GM10266 (cell line): ENCODE measurements at regions not wholly inside any gene's neighbourhood (a gene's known extent, or its start where the extent isn't known, plus 50 kb on each side); places are given as distances from the start of the nearest gene placed in this dataset.

Source experiments
- DNase-seq: peaks from one replicate; pipeline ENCODE4 v3.0.0; 2012; ENCODE audit errors: extremely low spot score
- CTCF ChIP-seq: IDR thresholded peaks from 2 replicates; pipeline ENCODE4 v1.5.1; 2012; ENCODE audit warnings: mild to moderate bottlenecking, low read depth; ENCODE audit not compliant: control insufficient read depth, insufficient read depth; ENCODE audit errors: missing control alignments

DNA sequence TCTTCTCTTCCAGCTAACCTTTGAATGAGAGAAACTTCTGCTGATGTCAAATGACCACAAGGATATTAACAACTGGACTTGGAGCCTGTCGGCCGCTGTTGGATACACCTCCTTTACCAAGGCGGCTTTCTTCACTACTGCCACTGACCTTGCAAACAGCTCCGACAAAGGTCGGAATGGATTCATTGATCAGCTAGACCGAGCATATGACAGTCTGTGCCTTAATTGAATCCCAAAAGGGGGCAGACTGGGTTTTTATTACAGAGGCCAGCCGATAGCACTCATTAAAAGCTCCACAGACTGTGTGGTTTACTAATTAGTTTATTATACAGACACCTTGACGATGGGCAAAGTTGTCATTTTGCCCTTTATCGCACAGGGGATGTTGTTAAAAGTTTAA is 394.5 kb downstream of the RERGL start:
- no peak for TF ChIP-seq CTCF
- no peak for DNase-seq

GRCh38 chr12:17691369-17691768 is 398.6 kb downstream of the RERGL start:
- no peak for TF ChIP-seq CTCF
- no peak for DNase-seq

- no peak for DNase-seq
- TF ChIP-seq CTCF: no peak
Observed at GRCh38 chr12:17680220-17680619, 409.8 kb downstream of the RERGL start.

- TF ChIP-seq CTCF: no peak
Observed at GRCh38 chr12:17666641-17667324, 423.2 kb downstream of the RERGL start.

GRCh38 chr12:17665839-17666238 is 424.2 kb downstream of the RERGL start:
- no peak for TF ChIP-seq CTCF
- no peak for DNase-seq

More at GRCh38 chr12:17666641-17667324, 423.2 kb downstream of the RERGL start:
- DNase-seq: no peak

- no peak for TF ChIP-seq CTCF
- DNase-seq: no peak
Observed at GRCh38 chr12:17661250-17661649, 428.7 kb downstream of the RERGL start.

GRCh38 chr12:17652436-17652835 is 437.6 kb downstream of the RERGL start:
- no peak for DNase-seq

More at GRCh38 chr12:17652436-17652835, 437.6 kb downstream of the RERGL start:
- TF ChIP-seq CTCF: no peak
